ENCODE measurements at regions not wholly inside any gene's neighbourhood (a gene's known extent, or its start where the extent isn't known, plus 50 kb on each side); places are given as distances from the start of the nearest gene placed in this dataset.
"Not testable (repeated sequence)": the region's sequence is repeated elsewhere in the genome, so short reads cannot be mapped to it uniquely, and the experiment has no call there.

- no peak for DNase-seq
Measured at GRCh38 chr1:99361406-99361805, 97.1 kb downstream of the PLPPR4 start.

- DNase-seq = no peak
Measured at GRCh38 chr1:99363531-99363930, 99.2 kb downstream of the PLPPR4 start.

GRCh38 chr1:99365141-99365540 is 100.8 kb downstream of the PLPPR4 start:
- DNase-seq = no peak

GRCh38 chr1:99365545-99365944 is 101.3 kb downstream of the PLPPR4 start:
- no peak for DNase-seq

- DNase-seq = no peak
Measured at GRCh38 chr1:99369154-99369553, 104.9 kb downstream of the PLPPR4 start.

- DNase-seq = no peak
Measured at GRCh38 chr1:99370476-99370875, 106.2 kb downstream of the PLPPR4 start.

- DNase-seq = no peak
Measured at GRCh38 chr1:99371413-99371812, 107.1 kb downstream of the PLPPR4 start.

- no peak for DNase-seq
Measured at GRCh38 chr1:99374109-99374508, 109.8 kb downstream of the PLPPR4 start.

GRCh38 chr1:99374693-99375092 is 110.4 kb downstream of the PLPPR4 start:
- not testable (repeated sequence) for DNase-seq

- peak in 1 of 3 donors; percentile 13 for DNase-seq
Measured at GRCh38 chr1:99384021-99384420, 119.7 kb downstream of the PLPPR4 start.

GRCh38 chr1:99385852-99386251 is 121.6 kb downstream of the PLPPR4 start:
- DNase-seq = no peak

- DNase-seq = no peak
Measured at GRCh38 chr1:99396389-99396788, 132.1 kb downstream of the PLPPR4 start.

GRCh38 chr1:99397029-99397428 is 132.7 kb downstream of the PLPPR4 start:
- no peak for DNase-seq

GRCh38 chr1:99397863-99398262 is 133.6 kb downstream of the PLPPR4 start:
- DNase-seq = no peak

GRCh38 chr1:99401556-99401955 is 137.3 kb downstream of the PLPPR4 start:
- not testable (repeated sequence) for DNase-seq

- DNase-seq = not testable (repeated sequence)
Measured at GRCh38 chr1:99404399-99404798, 140.1 kb downstream of the PLPPR4 start.

GRCh38 chr1:99405325-99405724 is 141.0 kb downstream of the PLPPR4 start:
- DNase-seq = not testable (repeated sequence)

- DNase-seq = no peak
Measured at GRCh38 chr1:99407018-99407417, 142.7 kb downstream of the PLPPR4 start.

GRCh38 chr1:99424087-99424486 is 159.8 kb downstream of the PLPPR4 start:
- DNase-seq = no peak

- DNase-seq = no peak
Measured at GRCh38 chr1:99429754-99430153, 165.5 kb downstream of the PLPPR4 start.

GRCh38 chr1:99438656-99439230 is 174.5 kb downstream of the PLPPR4 start:
- DNase-seq = no peak

- DNase-seq = peak in 1 of 3 donors; percentile 44
Measured at GRCh38 chr1:99439433-99440075, 175.3 kb downstream of the PLPPR4 start.

- peak in 1 of 3 donors; percentile 34 for DNase-seq
Measured at GRCh38 chr1:99441299-99442095, 177.2 kb downstream of the PLPPR4 start.

Measured in muscle of back (tissue), 3 donors.